ENCODE measurements at regions not wholly inside any gene's neighbourhood (a gene's known extent, or its start where the extent isn't known, plus 50 kb on each side); places are given as distances from the start of the nearest gene placed in this dataset.

GRCh38 chr2:216553482-216554240 lies 55.0 kb downstream of the RPL37A start:
- in situ Hi-C loops (cut with HindIII; ENCODE audit: low sequenced_read_pairs), result no loop called here
- no peak for DNase-seq (ENCODE audit: low read depth, low spot score)
- no peak overlapping the region for H3K4me3 ChIP-seq (ENCODE audit: low read depth, low read length)
- TF ChIP-seq CTCF (IDR thresholded peaks at IDR 0.05; ENCODE audit: low read depth, low read length), result no peak

GRCh38 chr2:216554286-216554685 lies 55.6 kb downstream of the RPL37A start:
- H3K4me3 ChIP-seq (ENCODE audit: low read depth, low read length), result no peak overlapping the region
- no peak for TF ChIP-seq CTCF (IDR thresholded peaks at IDR 0.05; ENCODE audit: low read depth, low read length)
- DNase-seq (ENCODE audit: low read depth, low spot score), result no peak
- in situ Hi-C loops (cut with HindIII; ENCODE audit: low sequenced_read_pairs), result no loop called here

- in situ Hi-C loops (cut with HindIII; ENCODE audit: low sequenced_read_pairs), result no loop called here
- no peak for DNase-seq (ENCODE audit: low read depth, low spot score)
- H3K4me3 ChIP-seq (ENCODE audit: low read depth, low read length), result no peak overlapping the region
- no peak for TF ChIP-seq CTCF (IDR thresholded peaks at IDR 0.05; ENCODE audit: low read depth, low read length)
These were observed 56.1 kb downstream of the RPL37A start for GRCh38 chr2:216554755-216555154.

- TF ChIP-seq CTCF (IDR thresholded peaks at IDR 0.05; ENCODE audit: low read depth, low read length), result no peak
These were observed 56.6 kb downstream of the RPL37A start for GRCh38 chr2:216555274-216555673.

GRCh38 chr2:216556202-216556601 lies 57.6 kb downstream of the RPL37A start:
- in situ Hi-C loops (cut with HindIII; ENCODE audit: low sequenced_read_pairs), result no loop called here
- no peak for DNase-seq (ENCODE audit: low read depth, low spot score)
- no peak for TF ChIP-seq CTCF (IDR thresholded peaks at IDR 0.05; ENCODE audit: low read depth, low read length)
- no peak overlapping the region for H3K4me3 ChIP-seq (ENCODE audit: low read depth, low read length)

More at GRCh38 chr2:216555274-216555673, 56.6 kb downstream of the RPL37A start:
- peak; percentile 33 for DNase-seq (ENCODE audit: low read depth, low spot score)
- in situ Hi-C loops (cut with HindIII; ENCODE audit: low sequenced_read_pairs), result no loop called here
- no peak overlapping the region for H3K4me3 ChIP-seq (ENCODE audit: low read depth, low read length)

GRCh38 chr2:216557413-216557812 lies 58.8 kb downstream of the RPL37A start:
- no peak for TF ChIP-seq CTCF (IDR thresholded peaks at IDR 0.05; ENCODE audit: low read depth, low read length)
- no peak overlapping the region for H3K4me3 ChIP-seq (ENCODE audit: low read depth, low read length)
- in situ Hi-C loops (cut with HindIII; ENCODE audit: low sequenced_read_pairs), result no loop called here
- no peak for DNase-seq (ENCODE audit: low read depth, low spot score)
